Fibroblast of villous mesenchyme (primary cell): ENCODE measurements at regions not wholly inside any gene's neighbourhood (a gene's known extent, or its start where the extent isn't known, plus 50 kb on each side); places are given as distances from the start of the nearest gene placed in this dataset.

Experiments
- DNase-seq: peaks from one replicate; pipeline ENCODE4 v3.0.0-alpha.2; 2010; ENCODE audit warnings: low read depth
- H3K4me3 ChIP-seq: 2 replicates; pipeline ENCODE4 v1.5.1; 2011; ENCODE audit warnings: low read depth, mild to moderate bottlenecking, low read length
- CTCF ChIP-seq: IDR thresholded peaks from 2 replicates; pipeline ENCODE4 v1.5.1; 2012; ENCODE audit warnings: low read depth, mild to moderate bottlenecking, low read length; ENCODE audit not compliant: insufficient read depth

DNA sequence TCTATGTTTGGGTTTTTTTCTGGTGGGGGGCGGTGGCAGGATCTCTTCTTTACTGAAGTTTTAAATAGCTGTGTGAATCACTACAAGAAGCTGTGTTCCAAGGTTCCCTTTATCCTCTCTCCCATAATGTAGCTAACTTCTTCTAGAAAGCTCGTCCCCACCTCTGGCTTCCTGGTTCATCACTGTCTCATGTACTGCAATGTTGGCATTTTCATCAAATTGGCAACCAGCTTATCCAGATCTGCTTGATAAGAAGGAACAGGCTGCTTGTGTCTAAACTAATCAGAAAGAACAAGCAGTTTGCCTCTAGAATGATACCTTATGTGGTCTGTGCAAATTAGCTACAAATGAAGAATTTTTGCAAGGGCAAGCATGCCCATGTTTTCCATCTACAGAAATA lies 130.8 kb downstream of the WT1 start:
- H3K4me3 ChIP-seq, result no peak overlapping the region
- DNase-seq, result no peak
- no peak for TF ChIP-seq CTCF

DNA sequence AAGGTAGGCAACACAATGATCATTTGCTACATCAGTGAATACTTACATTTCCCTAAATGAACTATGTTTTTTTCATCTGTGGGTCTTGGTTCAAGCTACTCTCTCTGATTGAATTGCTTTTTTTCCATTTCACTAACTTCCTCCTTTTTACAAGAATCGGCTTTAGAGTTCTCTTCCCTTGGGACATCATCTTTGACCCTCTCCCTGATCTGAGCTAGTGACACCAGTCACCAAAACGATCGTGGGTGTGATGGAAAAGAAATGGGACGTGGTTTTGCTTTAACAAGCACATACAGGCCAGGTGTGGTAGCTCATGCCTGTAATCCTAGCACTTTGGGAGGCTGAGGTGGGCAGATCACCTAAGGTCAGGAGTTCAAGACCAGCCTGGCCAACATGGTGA lies 129.9 kb downstream of the WT1 start:
- H3K4me3 ChIP-seq, result no peak overlapping the region
- no peak for DNase-seq
- TF ChIP-seq CTCF, result no peak

DNA sequence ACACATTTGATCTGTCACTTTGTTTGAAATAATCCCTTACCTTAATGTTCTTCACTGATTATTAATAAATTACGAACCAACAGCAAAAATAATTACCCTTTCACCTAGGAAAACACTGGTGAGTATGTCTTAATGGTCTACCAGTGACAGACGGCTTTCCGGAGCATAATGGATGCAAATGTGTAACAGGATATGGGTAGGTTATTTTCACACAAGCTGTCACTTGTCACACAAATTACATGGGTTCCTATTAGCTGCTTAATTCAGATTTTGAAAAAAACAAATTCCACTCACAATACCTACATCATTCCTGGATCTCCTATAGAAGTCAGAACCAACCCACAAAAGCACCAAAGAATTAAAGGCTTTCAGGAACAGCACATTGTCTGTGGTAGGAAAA lies 127.9 kb downstream of the WT1 start:
- TF ChIP-seq CTCF, result no peak
- no peak overlapping the region for H3K4me3 ChIP-seq

DNA sequence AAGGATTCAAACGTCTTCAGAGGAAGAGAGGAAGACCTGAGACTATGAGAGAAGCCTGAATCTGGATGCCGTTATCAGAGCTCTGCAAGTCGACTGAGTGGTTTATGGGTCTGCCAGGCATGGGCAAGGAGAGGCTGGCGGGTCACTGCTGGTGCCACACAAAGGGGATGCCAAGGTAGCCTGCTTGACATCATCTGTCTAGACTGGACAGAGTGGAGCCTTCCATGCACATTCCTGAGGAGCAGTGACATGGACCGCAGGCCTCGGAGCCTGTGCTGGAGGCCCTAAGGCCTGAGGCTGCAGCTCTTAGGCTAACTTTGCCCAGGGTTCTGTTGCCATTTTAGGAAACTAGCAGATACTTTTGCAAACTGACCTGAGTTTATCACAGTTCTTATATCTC lies 127.4 kb downstream of the WT1 start:
- no peak overlapping the region for H3K4me3 ChIP-seq
- no peak for TF ChIP-seq CTCF
- no peak for DNase-seq

More for the DNA sequence above, 127.9 kb downstream of the WT1 start:
- DNase-seq, result no peak

- TF ChIP-seq CTCF, result no peak
- peak; percentile 78 for DNase-seq
Observed at GRCh38 chr11:32309530-32310213, 125.7 kb downstream of the WT1 start.

DNA sequence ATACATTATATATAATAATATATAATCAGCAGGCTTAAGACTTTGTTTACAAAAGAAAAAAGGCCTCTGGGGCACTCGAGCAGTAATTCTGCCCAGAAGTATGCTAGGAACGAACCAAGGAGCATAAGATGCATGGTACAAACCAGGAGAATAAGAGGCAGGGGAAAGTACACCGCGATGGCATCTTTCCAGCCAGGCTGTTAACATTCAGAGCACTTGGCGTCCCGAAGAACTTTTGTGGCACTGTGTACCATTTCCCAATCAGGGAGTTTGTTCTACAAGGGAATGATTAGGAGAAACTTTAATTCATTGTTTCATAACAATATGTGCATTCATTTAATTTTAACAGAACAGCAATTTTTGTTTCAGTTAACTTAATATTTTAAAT lies 125.1 kb downstream of the WT1 start:
- TF ChIP-seq CTCF, result no peak
- H3K4me3 ChIP-seq, result no peak overlapping the region
- peak; percentile 24 for DNase-seq

More at GRCh38 chr11:32309530-32310213, 125.7 kb downstream of the WT1 start:
- H3K4me3 ChIP-seq, result no peak overlapping the region
